NCI-H2196 (cell line): ENCODE measurements at regions not wholly inside any gene's neighbourhood (a gene's known extent, or its start where the extent isn't known, plus 50 kb on each side); places are given as distances from the start of the nearest gene placed in this dataset.
"Not testable (repeated sequence)": the region's sequence is repeated elsewhere in the genome, so short reads cannot be mapped to it uniquely, and the experiment has no call there.

ENCODE experiments used
- DNase-seq: peaks from one replicate; lab custom pipeline; 2025; ENCODE audit not compliant: unreplicated experiment; lab: John Stamatoyannopoulos, UW

GRCh38 chr15:81729340-81729739, 316.5 kb downstream of the MEX3B start:
- no peak for DNase-seq

GRCh38 chr15:81728726-81729125, 317.1 kb downstream of the MEX3B start:
- no peak for DNase-seq

GRCh38 chr15:81725590-81725989, 320.2 kb downstream of the MEX3B start:
- DNase-seq: no peak

GRCh38 chr15:81724536-81724935, 321.3 kb downstream of the MEX3B start:
- DNase-seq: no peak

- no peak for DNase-seq
These were observed 322.1 kb downstream of the MEX3B start for GRCh38 chr15:81723701-81724100.

GRCh38 chr15:81723113-81723651, 322.6 kb downstream of the MEX3B start:
- DNase-seq: no peak

- not testable (repeated sequence) for DNase-seq
These were observed 329.4 kb downstream of the MEX3B start for GRCh38 chr15:81716468-81716867.

GRCh38 chr15:81710328-81710727, 335.5 kb downstream of the MEX3B start:
- DNase-seq: no peak

GRCh38 chr15:81706816-81707346, 332.9 kb upstream of the TMC3 start:
- DNase-seq: not testable (repeated sequence)

- DNase-seq: not testable (repeated sequence)
These were observed 331.7 kb upstream of the TMC3 start for GRCh38 chr15:81705727-81706126.

GRCh38 chr15:81686021-81686420, 312.0 kb upstream of the TMC3 start:
- DNase-seq: no peak

GRCh38 chr15:81685237-81685636, 311.2 kb upstream of the TMC3 start:
- DNase-seq: no peak

- no peak for DNase-seq
These were observed 306.8 kb upstream of the TMC3 start for GRCh38 chr15:81680829-81681228.

GRCh38 chr15:81666839-81667238, 292.8 kb upstream of the TMC3 start:
- no peak for DNase-seq

GRCh38 chr15:81660976-81661375, 287.0 kb upstream of the TMC3 start:
- DNase-seq: no peak

- DNase-seq: no peak
These were observed 279.2 kb upstream of the TMC3 start for GRCh38 chr15:81653259-81653658.

- DNase-seq: no peak
These were observed 271.5 kb upstream of the TMC3 start for GRCh38 chr15:81645470-81645869.

- DNase-seq: no peak
These were observed 269.8 kb upstream of the TMC3 start for GRCh38 chr15:81643771-81644170.

- DNase-seq: no peak
These were observed 268.5 kb upstream of the TMC3 start for GRCh38 chr15:81642451-81642990.

GRCh38 chr15:81636064-81636463, 262.1 kb upstream of the TMC3 start:
- DNase-seq: not testable (repeated sequence)

GRCh38 chr15:81633889-81634288, 259.9 kb upstream of the TMC3 start:
- no peak for DNase-seq

GRCh38 chr15:81625896-81626295, 251.9 kb upstream of the TMC3 start:
- DNase-seq: no peak

GRCh38 chr15:81619002-81619401, 245.0 kb upstream of the TMC3 start:
- DNase-seq: no peak
